ENCODE measurements at regions not wholly inside any gene's neighbourhood (a gene's known extent, or its start where the extent isn't known, plus 50 kb on each side); places are given as distances from the start of the nearest gene placed in this dataset.

GRCh38 chr2:116132833-116133232, 1681.7 kb upstream of the DDX18 start:
- TF ChIP-seq REST (IDR thresholded peaks at IDR 0.05; ENCODE audit: insufficient read depth in 1 of 2, low read depth in 2 of 2, low read length in 1 of 2) = no peak
- TF ChIP-seq SIN3A (IDR thresholded peaks at IDR 0.05; ENCODE audit: borderline replicate concordance, insufficient read depth, low read depth, low read length) = no peak
- no peak for TF ChIP-seq TCF7L2 (IDR thresholded peaks at IDR 0.05; ENCODE audit: low read depth, low read length)
- TF ChIP-seq POLR2AphosphoS5 (IDR thresholded peaks at IDR 0.05; ENCODE audit: low read depth, low read length) = no peak
- TF ChIP-seq CTCF (IDR thresholded peaks at IDR 0.05) = no peak
- Histone ChIP-seq H3K36me3 (ENCODE audit: control insufficient read depth, insufficient read depth, low read length) (no peaks in the 10 kb centered on the region), H3K4me3 (ENCODE audit: low read depth in 2 of 2, low read length in 2 of 2) (no peak overlapping the region), H3K9me3 (ENCODE audit: control insufficient read depth, insufficient read depth, low read depth, low read length) (0 out of 2 replicates have a peak, but pooled peaks cover under 1% of the 10 kb centered on the region), H3K27me3 (ENCODE audit: control insufficient read depth, insufficient read depth, low read length) (no peaks in the 10 kb centered on the region), H3K27ac (ENCODE audit: low read length) (no peak overlapping the region), H3K4me1 (ENCODE audit: control insufficient read depth, insufficient read depth, low read length) (no peaks in the 10 kb centered on the region)
- POLR2A ChIA-PET = no interaction called here
- intact Hi-C loops (cut with micrococcal nuclease; ENCODE audit: unreplicated experiment) (no loop called here), in situ Hi-C loops (cut with HindIII; ENCODE audit: low pct_unique_long_range_greater_than_20kb, low sequenced_read_pairs) (no loop called here)
- CTCF ChIA-PET = no interaction called here
- no peak for ATAC-seq
- BruUV-seq (replicated peaks) = no TSS peak
- no peak for DNase-seq (ENCODE audit: low read depth, low spot score)

DNA sequence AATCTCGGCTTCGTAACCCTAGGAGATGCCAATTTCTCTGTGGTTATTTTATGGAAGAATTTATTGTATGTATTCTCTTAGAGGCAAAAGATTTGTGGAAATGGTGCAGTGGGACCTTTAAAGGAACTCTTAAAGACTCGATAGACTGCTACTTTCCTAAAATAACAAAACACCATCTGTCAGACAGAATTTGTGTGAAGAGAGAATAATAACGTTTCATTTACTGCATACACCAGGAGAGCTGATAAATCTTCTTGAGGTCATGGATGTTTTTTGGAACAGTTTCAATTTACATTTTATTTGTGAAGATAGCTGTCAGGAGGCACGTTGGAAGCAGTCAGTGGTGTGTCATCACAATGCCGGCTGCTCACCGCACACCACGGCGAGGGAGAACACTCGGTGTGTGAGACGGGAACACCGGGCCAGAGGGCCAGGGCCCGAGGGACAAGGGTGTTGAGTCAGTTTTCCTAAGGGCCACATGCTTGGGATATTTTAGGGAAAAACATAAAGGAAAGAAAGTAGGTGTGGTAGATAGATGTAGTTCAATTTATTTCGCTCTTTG, 1681.0 kb upstream of the DDX18 start:
- POLR2A ChIA-PET = no interaction called here
- no peak overlapping the region for H3K27ac ChIP-seq (ENCODE audit: low read length)
- BruUV-seq (replicated peaks) = no TSS peak
- no peaks in the 10 kb centered on the region for H3K27me3 ChIP-seq (ENCODE audit: control insufficient read depth, insufficient read depth, low read length)
- intact Hi-C loops (cut with micrococcal nuclease; ENCODE audit: unreplicated experiment) (no loop called here), in situ Hi-C loops (cut with HindIII; ENCODE audit: low pct_unique_long_range_greater_than_20kb, low sequenced_read_pairs) (no loop called here)
- CTCF ChIA-PET = interaction anchor here (0.6 kb wide), 1 partner anchor 52 kb away, joined by 3 read pairs; no protein-coding TSS in a partner anchor
- no peak for TF ChIP-seq POLR2AphosphoS5 (IDR thresholded peaks at IDR 0.05; ENCODE audit: low read depth, low read length)
- TF ChIP-seq SIN3A (IDR thresholded peaks at IDR 0.05; ENCODE audit: borderline replicate concordance, insufficient read depth, low read depth, low read length) = no peak
- TF ChIP-seq TCF7L2 (IDR thresholded peaks at IDR 0.05; ENCODE audit: low read depth, low read length) = no peak
- no peak for TF ChIP-seq REST (IDR thresholded peaks at IDR 0.05; ENCODE audit: insufficient read depth in 1 of 2, low read depth in 2 of 2, low read length in 1 of 2)
- TF ChIP-seq CTCF (IDR thresholded peaks at IDR 0.05) = no peak
- no peaks in the 10 kb centered on the region for H3K9me3 ChIP-seq (ENCODE audit: control insufficient read depth, insufficient read depth, low read depth, low read length)
- no peaks in the 10 kb centered on the region for H3K36me3 ChIP-seq (ENCODE audit: control insufficient read depth, insufficient read depth, low read length)
- no peaks in the 10 kb centered on the region for H3K4me1 ChIP-seq (ENCODE audit: control insufficient read depth, insufficient read depth, low read length)
- ATAC-seq (no peak), DNase-seq (ENCODE audit: low read depth, low spot score) (no peak)
- no peak overlapping the region for H3K4me3 ChIP-seq (ENCODE audit: low read depth in 2 of 2, low read length in 2 of 2)
